Endodermal cell (in vitro differentiated cells): ENCODE measurements at regions not wholly inside any gene's neighbourhood (a gene's known extent, or its start where the extent isn't known, plus 50 kb on each side); places are given as distances from the start of the nearest gene placed in this dataset.
"Not testable (repeated sequence)": the region's sequence is repeated elsewhere in the genome, so short reads cannot be mapped to it uniquely, and the experiment has no call there.

ENCODE experiments used
- DNase-seq: peaks from one replicate; pipeline ENCODE4 v3.0.0-alpha.2; 2017
- H3K27ac ChIP-seq: 2 replicates; pipeline ENCODE4 v1.5.1; 2013; ENCODE audit warnings: mild to moderate bottlenecking, low read depth, low read length, moderate library complexity
- H3K27me3 ChIP-seq: 2 replicates; pipeline ENCODE4 v1.6.1; 2013; ENCODE audit warnings: mild to moderate bottlenecking, low read length, moderate library complexity; ENCODE audit not compliant: insufficient read depth, control insufficient read depth, poor library complexity, severe bottlenecking
- H3K36me3 ChIP-seq: 2 replicates; pipeline ENCODE4 v1.7.0; 2013; ENCODE audit warnings: mild to moderate bottlenecking, low read length, moderate library complexity; ENCODE audit not compliant: control insufficient read depth, insufficient read depth
- H3K4me1 ChIP-seq: one replicate; pipeline ENCODE4 v1.7.0; 2013; ENCODE audit warnings: low read length; ENCODE audit not compliant: control insufficient read depth, insufficient read depth
- H3K4me3 ChIP-seq: 2 replicates; pipeline ENCODE4 v1.5.1; 2013; ENCODE audit warnings: mild to moderate bottlenecking, low read length, moderate library complexity
- H3K9ac ChIP-seq: 2 replicates; pipeline ENCODE4 v1.6.1; 2013; ENCODE audit warnings: mild to moderate bottlenecking, low read length, moderate library complexity; ENCODE audit not compliant: poor library complexity, severe bottlenecking; ENCODE audit errors: extremely low read depth
- H3K9me3 ChIP-seq: 2 replicates; pipeline ENCODE4 v1.6.1; 2013; ENCODE audit warnings: mild to moderate bottlenecking, low read length, moderate library complexity; ENCODE audit not compliant: control insufficient read depth
- H3K27ac Mint-ChIP-seq: 2 replicates; pipeline ENCODE4 v1.8.0; 2020; ENCODE audit warnings: mixed read lengths
- H3K27me3 Mint-ChIP-seq: 2 replicates; pipeline ENCODE4 v1.8.0; 2021; ENCODE audit warnings: mild to moderate bottlenecking, mixed read lengths; ENCODE audit not compliant: insufficient read depth
- H3K36me3 Mint-ChIP-seq: 2 replicates; pipeline ENCODE4 v1.8.0; 2020; ENCODE audit warnings: low read depth, mixed read lengths
- H3K4me1 Mint-ChIP-seq: 2 replicates; pipeline ENCODE4 v1.8.0; 2020; ENCODE audit warnings: mixed read lengths
- H3K4me3 Mint-ChIP-seq: 2 replicates; pipeline ENCODE4 v1.8.0; 2020; ENCODE audit warnings: mild to moderate bottlenecking, moderate library complexity, mixed read lengths
- H3K9me3 Mint-ChIP-seq: 2 replicates; pipeline ENCODE4 v1.8.0; 2020; ENCODE audit warnings: mild to moderate bottlenecking, mixed read lengths
- WGBS, 2 experiments: methylation state at CpG; one replicate each; pipeline versions ENCODE4 v1.1.5 to v1.1.7; 2013; ENCODE audit warnings: missing lambda C conversion rate in 2 of 2, mixed read lengths in 1 of 2; ENCODE audit not compliant: insufficient coverage in 1 of 2, insufficient read length in 1 of 2; 5-methylcytosine and 5-hydroxymethylcytosine counted together
- TF ChIP-seq, protein P1 (sequence below): fragments of 200-600 bp; sonication (generic); conservative IDR thresholded peaks from 2 replicates; pipeline ENCODE4 v1.5.0; 2021; ENCODE audit warnings: antibody characterized with exemption, mild to moderate bottlenecking

DNA sequence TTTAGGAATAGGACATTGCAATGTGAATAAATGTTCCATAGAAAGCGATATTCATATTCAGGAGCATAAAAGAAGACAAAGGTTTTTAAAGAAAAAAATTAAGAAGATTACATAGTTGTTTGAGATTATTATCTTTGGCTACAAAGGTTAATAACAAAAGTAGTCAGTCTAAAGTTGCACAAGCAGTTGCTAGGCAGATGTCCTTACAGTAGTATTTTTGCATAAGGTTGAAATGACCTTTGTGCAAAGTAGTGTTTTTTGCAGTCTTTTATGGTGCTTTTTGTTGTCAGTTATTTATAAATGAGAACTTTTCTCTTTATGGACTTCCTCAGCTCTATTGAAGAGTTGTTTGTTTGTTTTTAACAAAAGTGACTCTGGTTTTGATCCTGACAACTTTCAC lies 447.8 kb downstream of the AMY1C start:
- no peak overlapping the region for H3K27ac Mint-ChIP-seq
- peaks cover 11% of the 10 kb centered on the region for H3K4me1 Mint-ChIP-seq

DNA sequence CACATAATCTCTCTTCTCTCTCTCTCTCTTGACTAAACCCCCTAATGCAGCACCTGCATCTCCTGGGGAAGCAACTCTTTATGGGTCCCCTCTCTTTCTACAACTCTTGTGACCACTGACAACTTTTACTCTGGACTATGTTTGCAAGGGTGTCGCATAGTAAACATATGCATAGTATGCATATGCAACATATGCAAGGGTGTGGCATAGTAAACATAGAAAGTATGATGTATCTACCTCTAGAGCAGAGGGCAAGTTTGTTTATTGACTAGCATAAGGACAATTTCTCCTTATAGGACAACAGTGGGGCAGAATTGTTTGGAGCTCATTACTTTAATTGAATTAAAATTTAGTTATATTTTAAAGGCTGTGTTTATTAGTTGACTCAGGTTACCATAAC lies 462.5 kb downstream of the AMY1C start:
- no peaks in the 10 kb centered on the region for H3K36me3 ChIP-seq
- Mint-ChIP-seq H3K36me3 (no peaks in the 10 kb centered on the region), H3K27ac (no peak overlapping the region), H3K4me1 (no peaks in the 10 kb centered on the region), H3K27me3 (no peaks in the 10 kb centered on the region), H3K4me3 (no peak overlapping the region), H3K9me3 (peaks cover 17% of the 10 kb centered on the region)
- H3K4me3 ChIP-seq, result no peak overlapping the region
- H3K27me3 ChIP-seq, result no peaks in the 10 kb centered on the region
- no peaks in the 10 kb centered on the region for H3K4me1 ChIP-seq
- H3K9ac ChIP-seq, result no peak overlapping the region
- WGBS, 2 experiments, result 80 to 92% methylated on average over 1 of the region's 1 CpG
- no peak for DNase-seq
- no peaks in the 10 kb centered on the region for H3K9me3 ChIP-seq
- no peak overlapping the region for H3K27ac ChIP-seq
- TF ChIP-seq, protein P1, sequence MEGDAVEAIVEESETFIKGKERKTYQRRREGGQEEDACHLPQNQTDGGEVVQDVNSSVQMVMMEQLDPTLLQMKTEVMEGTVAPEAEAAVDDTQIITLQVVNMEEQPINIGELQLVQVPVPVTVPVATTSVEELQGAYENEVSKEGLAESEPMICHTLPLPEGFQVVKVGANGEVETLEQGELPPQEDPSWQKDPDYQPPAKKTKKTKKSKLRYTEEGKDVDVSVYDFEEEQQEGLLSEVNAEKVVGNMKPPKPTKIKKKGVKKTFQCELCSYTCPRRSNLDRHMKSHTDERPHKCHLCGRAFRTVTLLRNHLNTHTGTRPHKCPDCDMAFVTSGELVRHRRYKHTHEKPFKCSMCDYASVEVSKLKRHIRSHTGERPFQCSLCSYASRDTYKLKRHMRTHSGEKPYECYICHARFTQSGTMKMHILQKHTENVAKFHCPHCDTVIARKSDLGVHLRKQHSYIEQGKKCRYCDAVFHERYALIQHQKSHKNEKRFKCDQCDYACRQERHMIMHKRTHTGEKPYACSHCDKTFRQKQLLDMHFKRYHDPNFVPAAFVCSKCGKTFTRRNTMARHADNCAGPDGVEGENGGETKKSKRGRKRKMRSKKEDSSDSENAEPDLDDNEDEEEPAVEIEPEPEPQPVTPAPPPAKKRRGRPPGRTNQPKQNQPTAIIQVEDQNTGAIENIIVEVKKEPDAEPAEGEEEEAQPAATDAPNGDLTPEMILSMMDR, result no peak

More for the DNA sequence above, 447.8 kb downstream of the AMY1C start:
- no peaks in the 10 kb centered on the region for H3K27me3 ChIP-seq
- 93 to 100% methylated on average over 1 of the region's 1 CpG for WGBS, 2 experiments
- no peak overlapping the region for H3K27ac ChIP-seq
- H3K27me3 Mint-ChIP-seq, result no peaks in the 10 kb centered on the region
- peaks cover 11% of the 10 kb centered on the region for H3K9me3 ChIP-seq
- no peaks in the 10 kb centered on the region for H3K36me3 Mint-ChIP-seq
- H3K4me3 Mint-ChIP-seq, result no peak overlapping the region
- H3K4me1 ChIP-seq, result no peaks in the 10 kb centered on the region
- no peak overlapping the region for H3K9ac ChIP-seq
- no peaks in the 10 kb centered on the region for H3K36me3 ChIP-seq
- TF ChIP-seq, protein P1, result no peak
- peaks cover 8% of the 10 kb centered on the region for H3K9me3 Mint-ChIP-seq
- H3K4me3 ChIP-seq, result no peak overlapping the region
- DNase-seq, result no peak

DNA sequence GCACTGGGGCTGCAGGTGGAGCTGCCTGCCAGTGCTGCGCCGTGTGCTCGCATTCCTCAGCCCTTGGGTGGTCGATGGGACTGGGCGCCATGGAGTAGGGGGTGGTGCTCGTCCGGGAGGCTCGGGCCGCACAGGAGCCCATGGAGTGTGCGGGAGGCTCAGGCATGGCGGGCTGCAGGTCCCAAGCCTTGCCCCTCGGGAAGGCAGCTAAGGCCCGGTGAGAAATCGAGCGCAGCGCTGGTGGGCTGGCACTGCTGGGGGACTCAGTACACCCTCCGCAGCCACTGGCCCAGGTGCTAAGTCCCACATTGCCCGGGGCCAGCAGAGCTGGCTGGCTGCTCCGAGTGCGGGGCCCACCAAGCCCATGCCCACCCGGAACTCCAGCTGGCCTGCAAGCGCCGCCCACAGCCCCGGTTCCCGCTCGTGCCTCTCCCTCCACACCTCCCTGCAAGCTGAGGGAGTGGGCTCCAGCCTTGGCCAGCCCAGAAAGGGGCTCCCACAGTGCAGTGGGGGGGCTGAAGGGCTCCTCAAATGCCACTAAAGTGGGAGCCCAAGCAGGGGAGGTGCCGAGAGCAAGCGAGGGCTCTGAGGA lies 467.8 kb downstream of the AMY1C start:
- H3K27me3 Mint-ChIP-seq, H3K27ac ChIP-seq, H3K4me3 Mint-ChIP-seq, H3K36me3 Mint-ChIP-seq, H3K4me1 Mint-ChIP-seq, H3K4me1 ChIP-seq, H3K27me3 ChIP-seq, H3K27ac Mint-ChIP-seq, H3K9ac ChIP-seq, H3K36me3 ChIP-seq, H3K4me3 ChIP-seq, H3K9me3 ChIP-seq, DNase-seq: not testable (repeated sequence)
- 70 to 93% methylated on average over 2 to 28 of the region's 28 CpGs for WGBS, 2 experiments
- H3K9me3 Mint-ChIP-seq, result peaks cover 53% of the 10 kb centered on the region

DNA sequence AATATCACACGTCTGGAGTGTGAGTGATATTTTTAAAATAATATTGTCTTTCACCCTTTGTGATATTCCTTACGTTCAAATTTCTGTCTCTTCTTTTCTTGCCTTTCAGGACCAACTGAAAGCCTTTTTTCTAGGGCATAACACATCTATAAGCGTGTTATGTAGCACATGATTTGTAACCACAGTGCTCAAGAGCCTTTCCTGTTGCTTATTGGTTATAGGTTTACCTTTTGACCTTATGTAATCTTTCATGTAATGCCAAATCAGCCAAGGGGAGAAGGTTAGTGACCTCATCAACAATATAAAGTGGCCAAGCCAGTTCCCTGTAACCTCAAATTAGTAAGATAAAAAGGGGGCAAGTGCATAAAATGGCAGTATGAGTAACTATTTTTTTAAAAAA lies 480.2 kb downstream of the AMY1C start:
- Histone ChIP-seq H3K4me3 (no peak overlapping the region), H3K36me3 (no peaks in the 10 kb centered on the region), H3K9ac (no peak overlapping the region), H3K4me1 (no peaks in the 10 kb centered on the region), H3K27me3 (no peaks in the 10 kb centered on the region), H3K27ac (no peak overlapping the region), H3K9me3 (no peaks in the 10 kb centered on the region)
- Mint-ChIP-seq H3K4me1 (peaks cover 6% of the 10 kb centered on the region), H3K9me3 (no peaks in the 10 kb centered on the region), H3K36me3 (no peaks in the 10 kb centered on the region), H3K27ac (no peak overlapping the region), H3K4me3 (no peak overlapping the region), H3K27me3 (no peaks in the 10 kb centered on the region)
- TF ChIP-seq, protein P1, result no peak
- DNase-seq, result no peak
- WGBS, 2 experiments, result 83 to 91% methylated on average over 1 to 3 of the region's 3 CpGs
